ENCODE measurements at regions not wholly inside any gene's neighbourhood (a gene's known extent, or its start where the extent isn't known, plus 50 kb on each side); places are given as distances from the start of the nearest gene placed in this dataset.
"Not testable (repeated sequence)": the region's sequence is repeated elsewhere in the genome, so short reads cannot be mapped to it uniquely, and the experiment has no call there.

- not testable (repeated sequence) for H3K9me3 Mint-ChIP-seq; H3K36me3 Mint-ChIP-seq (ENCODE audit: insufficient read depth); ATAC-seq (replicated peaks); H3K4me1 Mint-ChIP-seq (ENCODE audit: low read depth in 2 of 2); H3K4me3 Mint-ChIP-seq; H3K27ac Mint-ChIP-seq; DNase-seq; H3K27me3 Mint-ChIP-seq
These were observed 435.2 kb downstream of the ZNF479 start for GRCh38 chr7:56697058-56697457.

GRCh38 chr7:56686276-56686859, 445.9 kb downstream of the ZNF479 start:
- no peak overlapping the region for H3K27ac Mint-ChIP-seq

GRCh38 chr7:56639173-56639746, 493.0 kb downstream of the ZNF479 start:
- ATAC-seq (replicated peaks) (no peak), DNase-seq (no peak)
- no peak overlapping the region for H3K4me3 Mint-ChIP-seq
- peaks cover 9 to 39% of the 10 kb centered on the region in 2 donors for H3K9me3 Mint-ChIP-seq
- H3K27me3 Mint-ChIP-seq = no peaks in the 10 kb centered on the region
- no peak overlapping the region for H3K27ac Mint-ChIP-seq
- no peaks in the 10 kb centered on the region for H3K36me3 Mint-ChIP-seq (ENCODE audit: insufficient read depth)
- H3K4me1 Mint-ChIP-seq (ENCODE audit: low read depth in 2 of 2) = no peaks in the 10 kb centered on the region

More at GRCh38 chr7:56686276-56686859, 445.9 kb downstream of the ZNF479 start:
- no peak for ATAC-seq (replicated peaks)
- Mint-ChIP-seq H3K4me3 (no peak overlapping the region), H3K36me3 (ENCODE audit: insufficient read depth) (no peaks in the 10 kb centered on the region), H3K27me3 (no peaks in the 10 kb centered on the region), H3K9me3 (peaks cover 10 to 12% of the 10 kb centered on the region in 2 donors), H3K4me1 (ENCODE audit: low read depth in 2 of 2) (no peaks in the 10 kb centered on the region)
- no peak for DNase-seq

- Mint-ChIP-seq H3K4me1 (ENCODE audit: low read depth in 2 of 2) (no peaks in the 10 kb centered on the region), H3K9me3 (peaks cover 11 to 20% of the 10 kb centered on the region in 2 donors), H3K27me3 (no peaks in the 10 kb centered on the region), H3K4me3 (no peak overlapping the region), H3K27ac (no peak overlapping the region), H3K36me3 (ENCODE audit: insufficient read depth) (no peaks in the 10 kb centered on the region)
- DNase-seq = no peak
- ATAC-seq (replicated peaks) = no peak
These were observed 493.7 kb upstream of the NUPR2 start for GRCh38 chr7:56609852-56610355.

GRCh38 chr7:56605146-56605545, 488.9 kb upstream of the NUPR2 start:
- Mint-ChIP-seq H3K36me3 (ENCODE audit: insufficient read depth) (no peaks in the 10 kb centered on the region), H3K27ac (no peak overlapping the region), H3K9me3 (peaks cover 8 to 16% of the 10 kb centered on the region in 2 donors), H3K4me1 (ENCODE audit: low read depth in 2 of 2) (no peaks in the 10 kb centered on the region), H3K27me3 (no peaks in the 10 kb centered on the region), H3K4me3 (no peak overlapping the region)
- ATAC-seq (replicated peaks) (no peak), DNase-seq (no peak)

GRCh38 chr7:56578612-56579011, 462.4 kb upstream of the NUPR2 start:
- Mint-ChIP-seq H3K36me3 (ENCODE audit: insufficient read depth) (no peaks in the 10 kb centered on the region), H3K4me1 (ENCODE audit: low read depth in 2 of 2) (no peaks in the 10 kb centered on the region), H3K4me3 (no peak overlapping the region), H3K27me3 (no peaks in the 10 kb centered on the region), H3K27ac (no peak overlapping the region), H3K9me3 (peaks cover 0 to 1% of the 10 kb centered on the region in 2 donors)
- no peak for DNase-seq
- ATAC-seq (replicated peaks) = no peak

GRCh38 chr7:56570968-56571367, 454.8 kb upstream of the NUPR2 start:
- Mint-ChIP-seq H3K27me3 (no peaks in the 10 kb centered on the region), H3K9me3 (peaks cover 0 to 5% of the 10 kb centered on the region in 2 donors), H3K4me1 (ENCODE audit: low read depth in 2 of 2) (no peaks in the 10 kb centered on the region), H3K4me3 (no peak overlapping the region), H3K27ac (no peak overlapping the region), H3K36me3 (ENCODE audit: insufficient read depth) (no peaks in the 10 kb centered on the region)
- DNase-seq (no peak), ATAC-seq (replicated peaks) (no peak)

GRCh38 chr7:56538541-56539429, 422.6 kb upstream of the NUPR2 start:
- DNase-seq (no peak), ATAC-seq (replicated peaks) (no peak)
- Mint-ChIP-seq H3K4me3 (no peak overlapping the region), H3K4me1 (ENCODE audit: low read depth in 2 of 2) (no peaks in the 10 kb centered on the region), H3K27ac (no peak overlapping the region), H3K9me3 (peaks cover 11 to 23% of the 10 kb centered on the region in 2 donors), H3K27me3 (no peaks in the 10 kb centered on the region), H3K36me3 (ENCODE audit: insufficient read depth) (peaks cover 2% of the 10 kb centered on the region)

GRCh38 chr7:56537952-56538351, 421.7 kb upstream of the NUPR2 start:
- ATAC-seq (replicated peaks) = no peak
- no peak for DNase-seq
- Mint-ChIP-seq H3K4me1 (ENCODE audit: low read depth in 2 of 2) (no peaks in the 10 kb centered on the region), H3K36me3 (ENCODE audit: insufficient read depth) (peaks cover 2% of the 10 kb centered on the region), H3K27me3 (no peaks in the 10 kb centered on the region), H3K9me3 (peaks cover 11 to 24% of the 10 kb centered on the region in 2 donors), H3K27ac (no peak overlapping the region), H3K4me3 (no peak overlapping the region)

GRCh38 chr7:56537477-56537876, 421.3 kb upstream of the NUPR2 start:
- no peak overlapping the region for H3K27ac Mint-ChIP-seq
- ATAC-seq (replicated peaks) = no peak
- peaks cover 12 to 28% of the 10 kb centered on the region in 2 donors for H3K9me3 Mint-ChIP-seq
- H3K27me3 Mint-ChIP-seq = no peaks in the 10 kb centered on the region
- DNase-seq = no peak
- H3K36me3 Mint-ChIP-seq (ENCODE audit: insufficient read depth) = peaks cover 2% of the 10 kb centered on the region
- no peak overlapping the region for H3K4me3 Mint-ChIP-seq
- no peaks in the 10 kb centered on the region for H3K4me1 Mint-ChIP-seq (ENCODE audit: low read depth in 2 of 2)

- H3K27ac Mint-ChIP-seq = no peak overlapping the region
- peaks cover 4 to 21% of the 10 kb centered on the region in 2 donors for H3K9me3 Mint-ChIP-seq
- ATAC-seq (replicated peaks) = no peak
- H3K27me3 Mint-ChIP-seq = no peaks in the 10 kb centered on the region
- no peaks in the 10 kb centered on the region for H3K36me3 Mint-ChIP-seq (ENCODE audit: insufficient read depth)
- no peak overlapping the region for H3K4me3 Mint-ChIP-seq
- no peaks in the 10 kb centered on the region for H3K4me1 Mint-ChIP-seq (ENCODE audit: low read depth in 2 of 2)
- DNase-seq = no peak
These were observed 378.9 kb upstream of the NUPR2 start for GRCh38 chr7:56495165-56495564.

- no peaks in the 10 kb centered on the region for H3K4me1 Mint-ChIP-seq (ENCODE audit: low read depth in 2 of 2)
These were observed 377.7 kb upstream of the NUPR2 start for GRCh38 chr7:56493704-56494450.

GRCh38 chr7:56493196-56493595, 377.0 kb upstream of the NUPR2 start:
- ATAC-seq (replicated peaks) (no peak), DNase-seq (no peak)
- Mint-ChIP-seq H3K4me3 (no peak overlapping the region), H3K27me3 (no peaks in the 10 kb centered on the region), H3K4me1 (ENCODE audit: low read depth in 2 of 2) (no peaks in the 10 kb centered on the region), H3K27ac (no peak overlapping the region), H3K36me3 (ENCODE audit: insufficient read depth) (no peaks in the 10 kb centered on the region), H3K9me3 (peaks cover 7 to 15% of the 10 kb centered on the region in 2 donors)

More at GRCh38 chr7:56493704-56494450, 377.7 kb upstream of the NUPR2 start:
- no peak for DNase-seq
- H3K9me3 Mint-ChIP-seq = peaks cover 4 to 13% of the 10 kb centered on the region in 2 donors
- no peaks in the 10 kb centered on the region for H3K36me3 Mint-ChIP-seq (ENCODE audit: insufficient read depth)
- H3K4me3 Mint-ChIP-seq = no peak overlapping the region
- H3K27me3 Mint-ChIP-seq = no peaks in the 10 kb centered on the region
- no peak for ATAC-seq (replicated peaks)
- H3K27ac Mint-ChIP-seq = no peak overlapping the region

Measured in effector memory CD8-positive, alpha-beta T cell (primary cell).